Calu3 (cell line): ENCODE measurements at regions not wholly inside any gene's neighbourhood (a gene's known extent, or its start where the extent isn't known, plus 50 kb on each side); places are given as distances from the start of the nearest gene placed in this dataset.

Experiments
- BruUV-seq: library from RNA; stranded (reverse); fragments of 400-500 nt; replicated peaks from 2 replicates; lab custom pipeline; 2021; lab: Mats Ljungman, UMichigan
- CTCF ChIA-PET: fragments of 300-600 bp; sonication (Branson Sonifier 250); formaldehyde crosslinking; loops from one replicate; lab custom pipeline; 2022; ENCODE audit warnings: antibody characterized with exemption; lab: Charles Lee
- DNase-seq: peaks from one replicate; pipeline ENCODE4 v3.0.0; 2022
- H3K27ac Mint-ChIP-seq: one replicate; pipeline ENCODE4 v1.8.0; 2022; ENCODE audit warnings: mixed read lengths; ENCODE audit not compliant: unreplicated experiment
- H3K27me3 Mint-ChIP-seq: one replicate; pipeline ENCODE4 v1.8.0; 2022; ENCODE audit warnings: mixed read lengths; ENCODE audit not compliant: unreplicated experiment
- H3K36me3 Mint-ChIP-seq: one replicate; pipeline ENCODE4 v1.8.0; 2022; ENCODE audit warnings: mild to moderate bottlenecking, moderate library complexity, mixed read lengths; ENCODE audit not compliant: insufficient read depth, unreplicated experiment
- H3K4me1 Mint-ChIP-seq: one replicate; pipeline ENCODE4 v1.8.0; 2022; ENCODE audit warnings: mild to moderate bottlenecking, low read depth, mixed read lengths; ENCODE audit not compliant: unreplicated experiment
- H3K4me3 Mint-ChIP-seq: one replicate; pipeline ENCODE4 v1.8.0; 2022; ENCODE audit warnings: mild to moderate bottlenecking, low read depth, moderate library complexity, mixed read lengths; ENCODE audit not compliant: unreplicated experiment
- H3K9me3 Mint-ChIP-seq: one replicate; pipeline ENCODE4 v1.8.0; 2022; ENCODE audit warnings: low read depth, mixed read lengths; ENCODE audit not compliant: unreplicated experiment
- intact Hi-C: fragments of 100-400 bp; cut with micrococcal nuclease; formaldehyde crosslinking; loops from one replicate; pipeline ENCODE4 v1.10.0; 2022; ENCODE audit not compliant: unreplicated experiment
- TF ChIP-seq, protein P1 (sequence below): fragments of 200-600 bp; IDR thresholded peaks from one replicate; pipeline ENCODE4 v1.8.0; 2022; ENCODE audit warnings: antibody characterized with exemption; ENCODE audit not compliant: unreplicated experiment

DNA sequence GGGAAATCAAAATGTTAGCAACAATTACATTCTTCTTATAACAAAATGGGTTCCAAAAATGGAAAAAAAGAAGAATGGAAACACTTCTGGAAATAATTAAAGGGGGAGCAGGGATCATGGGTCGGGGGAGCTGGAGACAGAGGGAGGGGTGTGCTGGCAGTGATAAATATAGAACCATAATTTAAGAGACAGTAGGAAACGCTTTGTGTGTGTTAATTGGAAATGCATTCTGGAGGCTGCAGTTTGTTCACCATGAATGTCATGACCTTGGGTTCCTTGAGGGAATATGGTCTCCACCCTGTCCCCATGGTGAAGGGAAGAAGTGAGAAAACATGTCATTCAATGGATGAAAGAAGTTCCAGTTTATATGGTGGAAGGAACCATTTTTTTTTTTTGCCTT is 540.7 kb downstream of the TNS1 start:
- BruUV-seq = no TSS peak
- Mint-ChIP-seq H3K27ac (no peak overlapping the region), H3K36me3 (no peaks in the 10 kb centered on the region), H3K4me3 (no peak overlapping the region), H3K4me1 (no peaks in the 10 kb centered on the region), H3K9me3 (peaks cover 5% of the 10 kb centered on the region), H3K27me3 (no peaks in the 10 kb centered on the region)
- TF ChIP-seq, protein P1, sequence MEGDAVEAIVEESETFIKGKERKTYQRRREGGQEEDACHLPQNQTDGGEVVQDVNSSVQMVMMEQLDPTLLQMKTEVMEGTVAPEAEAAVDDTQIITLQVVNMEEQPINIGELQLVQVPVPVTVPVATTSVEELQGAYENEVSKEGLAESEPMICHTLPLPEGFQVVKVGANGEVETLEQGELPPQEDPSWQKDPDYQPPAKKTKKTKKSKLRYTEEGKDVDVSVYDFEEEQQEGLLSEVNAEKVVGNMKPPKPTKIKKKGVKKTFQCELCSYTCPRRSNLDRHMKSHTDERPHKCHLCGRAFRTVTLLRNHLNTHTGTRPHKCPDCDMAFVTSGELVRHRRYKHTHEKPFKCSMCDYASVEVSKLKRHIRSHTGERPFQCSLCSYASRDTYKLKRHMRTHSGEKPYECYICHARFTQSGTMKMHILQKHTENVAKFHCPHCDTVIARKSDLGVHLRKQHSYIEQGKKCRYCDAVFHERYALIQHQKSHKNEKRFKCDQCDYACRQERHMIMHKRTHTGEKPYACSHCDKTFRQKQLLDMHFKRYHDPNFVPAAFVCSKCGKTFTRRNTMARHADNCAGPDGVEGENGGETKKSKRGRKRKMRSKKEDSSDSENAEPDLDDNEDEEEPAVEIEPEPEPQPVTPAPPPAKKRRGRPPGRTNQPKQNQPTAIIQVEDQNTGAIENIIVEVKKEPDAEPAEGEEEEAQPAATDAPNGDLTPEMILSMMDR = no peak
- no peak for DNase-seq
- intact Hi-C loops = no loop called here
- CTCF ChIA-PET = no interaction called here

DNA sequence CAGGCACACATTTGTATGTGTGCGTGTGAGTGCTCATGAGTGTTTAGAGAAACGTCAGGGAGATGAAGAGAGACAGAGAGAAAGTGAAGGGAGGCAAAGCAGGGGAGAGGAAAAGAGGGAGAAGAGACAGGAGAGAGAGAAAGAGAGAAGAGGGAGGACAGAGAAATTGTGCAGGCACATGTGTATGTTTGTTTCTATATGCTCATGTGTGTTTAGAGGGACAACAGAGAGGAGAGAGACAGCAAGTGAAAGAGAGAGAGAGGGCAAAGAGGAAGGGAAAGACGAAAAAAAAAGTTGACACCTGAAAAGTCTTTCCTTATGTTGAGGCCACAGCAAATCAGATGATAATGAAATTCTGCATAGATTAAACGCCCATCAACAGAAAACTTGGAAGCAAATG is 541.1 kb downstream of the TNS1 start:
- CTCF ChIA-PET = no interaction called here
- BruUV-seq = no TSS peak
- TF ChIP-seq, protein P1 = no peak

DNA sequence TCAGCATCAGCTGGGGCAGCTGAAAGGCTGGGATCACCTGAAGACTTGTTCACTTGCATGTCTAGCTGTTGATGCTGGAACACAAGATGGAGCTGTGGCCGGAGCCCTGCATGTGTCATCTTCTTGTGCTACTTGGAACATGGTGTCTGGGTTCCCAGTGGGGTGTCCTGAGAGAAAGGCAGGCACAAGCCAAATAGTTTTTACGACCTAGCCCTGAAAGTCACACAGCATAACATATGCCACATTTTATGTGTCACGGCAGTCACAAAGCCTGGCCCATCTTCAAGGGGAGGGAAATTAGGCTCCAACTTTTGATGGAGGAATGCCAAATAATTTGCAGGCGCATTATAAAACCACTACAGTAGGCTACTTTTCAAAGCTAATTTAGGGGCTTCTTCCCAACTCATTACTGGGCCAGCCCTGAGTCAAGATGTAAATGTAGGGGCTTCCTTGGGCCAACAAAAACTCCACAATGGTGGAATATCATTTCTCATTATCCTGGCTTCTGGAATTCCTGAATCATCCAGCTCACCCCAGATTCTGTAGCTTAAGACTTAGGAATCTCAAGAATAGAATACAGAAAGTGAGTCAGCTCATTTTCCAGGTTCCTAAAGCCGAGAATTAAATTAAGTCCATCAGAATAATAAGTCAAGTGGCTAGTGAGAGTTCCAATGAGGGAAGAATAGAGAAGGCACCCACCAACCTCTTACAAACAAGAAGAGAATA is 543.0 kb downstream of the TNS1 start:
- H3K9me3 Mint-ChIP-seq = peaks cover 8% of the 10 kb centered on the region
- peaks cover 13% of the 10 kb centered on the region for H3K4me1 Mint-ChIP-seq
- H3K4me3 Mint-ChIP-seq = no peak overlapping the region
- TF ChIP-seq, protein P1 = no peak
- H3K27me3 Mint-ChIP-seq = no peaks in the 10 kb centered on the region
- no peaks in the 10 kb centered on the region for H3K36me3 Mint-ChIP-seq
- DNase-seq = no peak
- BruUV-seq = no TSS peak
- H3K27ac Mint-ChIP-seq = no peak overlapping the region
- intact Hi-C loops = no loop called here
- CTCF ChIA-PET = interaction anchor here (0.6 kb wide), 1 partner anchor 928 kb away, joined by 5 read pairs; no protein-coding TSS in a partner anchor

More for the DNA sequence above, 541.1 kb downstream of the TNS1 start:
- Mint-ChIP-seq H3K4me3 (no peak overlapping the region), H3K27me3 (no peaks in the 10 kb centered on the region), H3K27ac (no peak overlapping the region), H3K9me3 (peaks cover 5% of the 10 kb centered on the region), H3K4me1 (no peaks in the 10 kb centered on the region), H3K36me3 (no peaks in the 10 kb centered on the region)
- DNase-seq = no peak
- intact Hi-C loops = no loop called here

DNA sequence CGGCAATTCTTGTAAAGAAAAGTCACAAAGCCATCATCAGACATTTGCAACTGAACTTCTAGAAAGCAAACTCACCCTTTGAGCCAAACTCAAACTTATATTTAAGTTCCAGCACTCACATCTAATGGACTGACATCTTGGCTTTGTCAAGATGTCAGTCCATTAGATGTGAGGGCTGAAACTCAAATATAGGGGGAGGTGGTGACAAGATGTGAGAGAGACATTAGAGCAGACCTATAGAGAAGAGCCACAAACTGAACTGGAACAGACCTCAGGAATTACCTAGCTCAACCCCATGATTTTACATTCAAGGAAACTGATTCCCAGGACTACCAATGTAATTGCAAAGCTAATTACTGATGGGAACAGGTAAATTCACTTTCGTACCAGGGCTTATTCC is 543.8 kb downstream of the TNS1 start:
- no peak for DNase-seq
- H3K4me3 Mint-ChIP-seq = no peak overlapping the region
- H3K27me3 Mint-ChIP-seq = no peaks in the 10 kb centered on the region
- intact Hi-C loops = no loop called here
- BruUV-seq = no TSS peak
- H3K9me3 Mint-ChIP-seq = peaks cover 11% of the 10 kb centered on the region
- no peaks in the 10 kb centered on the region for H3K36me3 Mint-ChIP-seq
- peaks cover 14% of the 10 kb centered on the region for H3K4me1 Mint-ChIP-seq
- no peak overlapping the region for H3K27ac Mint-ChIP-seq
- CTCF ChIA-PET = no interaction called here
- TF ChIP-seq, protein P1 = no peak
